Thyroid gland (tissue), 4 donors: ENCODE measurements at regions not wholly inside any gene's neighbourhood (a gene's known extent, or its start where the extent isn't known, plus 50 kb on each side); places are given as distances from the start of the nearest gene placed in this dataset.

Experiments
- DNase-seq, 2 donors: peaks; one replicate each; pipeline ENCODE4 v3.0.0-alpha.2; 2019
- H3K27ac ChIP-seq, 3 donors: fragments of 200-600 bp; sonication (generic); 1 replicate in 2 of 3; 2 replicates in 1 of 3; pipeline ENCODE4 v1.5.1; 2016 to 2019; ENCODE audit warnings: mild to moderate bottlenecking in 1 of 3, moderate library complexity in 1 of 3
- H3K27me3 ChIP-seq: fragments of 200-600 bp; sonication (generic); one replicate; pipeline ENCODE4 v1.5.1; 2019
- H3K36me3 ChIP-seq, 2 donors: fragments of 200-600 bp; sonication (generic); one replicate each; pipeline ENCODE4 v1.5.1; 2016 to 2019
- H3K4me1 ChIP-seq, 2 donors: fragments of 200-600 bp; sonication (generic); one replicate each; pipeline ENCODE4 v1.5.1; 2017 to 2019
- H3K4me3 ChIP-seq, 3 donors: fragments of 200-600 bp; sonication (generic); replicated peaks in 1 of 3; 1 replicate in 2 of 3; 2 replicates in 1 of 3; pipeline ENCODE4 v1.5.1; 2016; ENCODE audit warnings: mild to moderate bottlenecking in 1 of 3
- H3K9me3 ChIP-seq: fragments of 200-600 bp; sonication (generic); one replicate; pipeline ENCODE4 v1.5.1; 2017
- POLR2A ChIP-seq, 2 donors: fragments of 450-650 bp; IDR thresholded peaks; one replicate each; pipeline ENCODE4 v1.6.1; 2017; ENCODE audit warnings: antibody characterized with exemption in 2 of 2, mild to moderate bottlenecking in 2 of 2, moderate library complexity in 1 of 2
- WGBS, 2 donors: methylation state at CpG; one replicate each; pipeline ENCODE4 v1.1.5; 2017; 5-methylcytosine and 5-hydroxymethylcytosine counted together
- intact Hi-C: fragments of 100-400 bp; cut with DNase I; formaldehyde crosslinking; loops from one replicate; pipeline ENCODE4 v1.15.1; 2023
- TF ChIP-seq, protein P1 (sequence below), 6 experiments: fragments of 200-600 bp in 3 of 6; fragments of 450-650 bp in 3 of 6; sonication (generic) in 3 of 6; IDR thresholded peaks; one replicate each; pipeline ENCODE4 v1.5.1; 2016 to 2019; ENCODE audit warnings: antibody characterized with exemption in 6 of 6, mild to moderate bottlenecking in 2 of 6, inconsistent platforms in 1 of 6, moderate library complexity in 1 of 6

DNA sequence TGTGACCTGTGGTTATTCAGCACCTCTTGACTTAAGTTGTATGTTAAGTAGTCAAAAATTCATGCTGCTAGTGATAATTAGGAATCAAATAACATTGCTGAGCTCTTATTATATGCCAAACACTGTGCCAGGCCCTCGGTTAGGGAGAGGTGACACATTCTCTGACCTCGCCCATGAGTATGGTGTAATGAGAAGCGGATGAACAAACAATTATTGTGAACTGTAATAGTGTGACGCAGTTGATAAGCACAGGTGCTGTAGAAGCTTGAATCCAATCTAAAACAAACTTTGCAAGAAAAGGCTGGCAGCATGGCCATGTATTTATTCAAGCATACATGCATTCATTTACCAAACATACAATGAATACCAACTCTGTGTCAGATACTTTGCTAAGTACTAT, 303.5 kb upstream of the HS3ST1 start:
- no peaks in the 10 kb centered on the region for H3K36me3 ChIP-seq
- H3K4me1 ChIP-seq, result no peaks in the 10 kb centered on the region
- DNase-seq, result no peak
- H3K9me3 ChIP-seq, result no peaks in the 10 kb centered on the region
- no peak overlapping the region for H3K27ac ChIP-seq
- 58 to 61% methylated on average over 4 of the region's 4 CpGs for WGBS, 2 donors
- no peak for TF ChIP-seq POLR2A (IDR thresholded peaks at IDR 0.05)
- TF ChIP-seq, protein P1, sequence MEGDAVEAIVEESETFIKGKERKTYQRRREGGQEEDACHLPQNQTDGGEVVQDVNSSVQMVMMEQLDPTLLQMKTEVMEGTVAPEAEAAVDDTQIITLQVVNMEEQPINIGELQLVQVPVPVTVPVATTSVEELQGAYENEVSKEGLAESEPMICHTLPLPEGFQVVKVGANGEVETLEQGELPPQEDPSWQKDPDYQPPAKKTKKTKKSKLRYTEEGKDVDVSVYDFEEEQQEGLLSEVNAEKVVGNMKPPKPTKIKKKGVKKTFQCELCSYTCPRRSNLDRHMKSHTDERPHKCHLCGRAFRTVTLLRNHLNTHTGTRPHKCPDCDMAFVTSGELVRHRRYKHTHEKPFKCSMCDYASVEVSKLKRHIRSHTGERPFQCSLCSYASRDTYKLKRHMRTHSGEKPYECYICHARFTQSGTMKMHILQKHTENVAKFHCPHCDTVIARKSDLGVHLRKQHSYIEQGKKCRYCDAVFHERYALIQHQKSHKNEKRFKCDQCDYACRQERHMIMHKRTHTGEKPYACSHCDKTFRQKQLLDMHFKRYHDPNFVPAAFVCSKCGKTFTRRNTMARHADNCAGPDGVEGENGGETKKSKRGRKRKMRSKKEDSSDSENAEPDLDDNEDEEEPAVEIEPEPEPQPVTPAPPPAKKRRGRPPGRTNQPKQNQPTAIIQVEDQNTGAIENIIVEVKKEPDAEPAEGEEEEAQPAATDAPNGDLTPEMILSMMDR (IDR thresholded peaks at IDR 0.05), result no peak
- no peak overlapping the region for H3K4me3 ChIP-seq
- intact Hi-C loops, result no loop called here
- no peaks in the 10 kb centered on the region for H3K27me3 ChIP-seq

DNA sequence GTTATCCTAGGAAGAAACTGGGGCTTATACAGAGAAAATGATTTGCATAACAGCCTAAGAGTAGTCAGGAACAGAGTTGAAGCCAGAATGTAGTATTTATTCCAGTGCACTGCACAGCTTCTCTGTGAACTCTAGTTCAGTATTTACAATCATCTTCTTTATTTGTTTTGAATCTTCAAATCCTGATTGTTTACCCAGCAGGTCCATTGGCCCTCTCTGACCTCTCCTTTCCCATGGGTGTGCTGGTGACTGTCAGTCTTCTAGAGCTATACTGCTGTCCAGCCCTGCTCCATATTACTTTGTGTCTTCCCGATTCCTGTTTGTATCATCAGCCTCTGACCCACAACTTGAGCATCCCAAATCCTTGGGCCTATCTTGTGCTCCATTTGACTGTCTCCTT, 301.9 kb upstream of the HS3ST1 start:
- no peak overlapping the region for H3K4me3 ChIP-seq
- no peak overlapping the region for H3K27ac ChIP-seq
- no peak for TF ChIP-seq POLR2A (IDR thresholded peaks at IDR 0.05)
- TF ChIP-seq, protein P1 (IDR thresholded peaks at IDR 0.05), result no peak
- H3K27me3 ChIP-seq, result no peaks in the 10 kb centered on the region
- intact Hi-C loops, result no loop called here
- H3K9me3 ChIP-seq, result no peaks in the 10 kb centered on the region
- 82 to 91% methylated on average over 1 of the region's 1 CpG for whole genome bisulfite sequencing, 2 donors
- no peaks in the 10 kb centered on the region for H3K4me1 ChIP-seq
- DNase-seq, result no peak
- H3K36me3 ChIP-seq, result no peaks in the 10 kb centered on the region

DNA sequence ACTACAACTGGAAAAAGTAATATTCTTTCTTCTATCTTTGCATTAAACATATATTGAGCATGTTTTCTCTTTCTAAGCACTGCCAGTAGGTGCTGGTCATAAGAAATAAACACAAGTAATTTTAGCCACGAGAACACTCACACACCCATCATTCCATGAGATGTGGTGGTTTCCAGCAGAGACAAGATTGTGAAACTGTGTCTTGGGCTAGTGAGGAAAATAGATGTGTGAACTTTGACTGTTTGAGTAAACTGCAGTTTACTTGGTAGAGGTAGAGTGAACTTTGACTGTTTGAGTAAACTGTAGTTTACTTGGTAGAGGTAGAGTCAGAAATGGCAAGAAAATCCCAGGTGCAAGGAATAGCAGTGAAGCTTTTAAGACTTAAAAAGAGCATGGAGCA, 300.9 kb upstream of the HS3ST1 start:
- Histone ChIP-seq H3K36me3 (no peaks in the 10 kb centered on the region), H3K27me3 (no peaks in the 10 kb centered on the region), H3K27ac (no peak overlapping the region), H3K9me3 (no peaks in the 10 kb centered on the region), H3K4me1 (no peaks in the 10 kb centered on the region), H3K4me3 (no peak overlapping the region)
- 69 to 89% methylated on average over 1 of the region's 1 CpG for WGBS, 2 donors
- no peak for DNase-seq
- intact Hi-C loops, result no loop called here
- TF ChIP-seq, protein P1 (IDR thresholded peaks at IDR 0.05), result no peak
- no peak for TF ChIP-seq POLR2A (IDR thresholded peaks at IDR 0.05)

DNA sequence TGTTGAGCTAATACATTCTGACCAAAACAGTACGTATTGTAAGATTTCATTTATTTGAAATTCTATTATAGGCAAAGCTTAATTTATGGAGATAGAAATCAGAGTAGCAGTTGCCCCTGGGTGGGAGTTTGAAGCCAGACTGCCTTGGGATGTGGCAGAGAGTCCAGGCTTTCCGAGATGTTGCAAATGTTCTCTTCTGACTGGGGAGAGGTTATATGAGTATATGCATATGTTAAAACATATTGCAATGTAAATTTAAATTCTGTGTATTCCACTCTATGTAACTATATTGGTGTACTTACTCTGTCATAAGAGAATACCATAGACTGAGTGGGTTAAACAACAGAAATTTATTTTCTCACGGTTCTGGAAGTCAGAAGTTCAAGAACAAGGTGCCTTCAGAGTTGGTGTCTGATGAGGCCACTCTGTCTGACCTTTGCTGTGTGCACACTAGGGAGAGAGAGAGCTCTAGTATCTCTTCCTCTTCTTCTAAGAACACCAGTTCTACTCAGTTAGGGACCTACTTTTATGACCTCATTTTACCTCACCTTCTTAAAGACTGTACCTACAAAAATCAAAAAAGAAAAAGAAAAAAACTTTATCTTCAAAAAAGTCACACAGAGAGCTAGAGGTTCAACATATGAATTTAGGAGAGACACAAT, 299.3 kb upstream of the HS3ST1 start:
- Histone ChIP-seq H3K9me3 (no peaks in the 10 kb centered on the region), H3K4me3 (no peak overlapping the region), H3K27me3 (no peaks in the 10 kb centered on the region), H3K36me3 (no peaks in the 10 kb centered on the region), H3K27ac (no peak overlapping the region), H3K4me1 (no peaks in the 10 kb centered on the region)
- DNase-seq, result no peak
- WGBS, 2 donors, result 86 to 94% methylated on average over 3 of the region's 3 CpGs
- TF ChIP-seq POLR2A (IDR thresholded peaks at IDR 0.05), result no peak
- TF ChIP-seq, protein P1 (IDR thresholded peaks at IDR 0.05), result no peak
- intact Hi-C loops, result no loop called here

DNA sequence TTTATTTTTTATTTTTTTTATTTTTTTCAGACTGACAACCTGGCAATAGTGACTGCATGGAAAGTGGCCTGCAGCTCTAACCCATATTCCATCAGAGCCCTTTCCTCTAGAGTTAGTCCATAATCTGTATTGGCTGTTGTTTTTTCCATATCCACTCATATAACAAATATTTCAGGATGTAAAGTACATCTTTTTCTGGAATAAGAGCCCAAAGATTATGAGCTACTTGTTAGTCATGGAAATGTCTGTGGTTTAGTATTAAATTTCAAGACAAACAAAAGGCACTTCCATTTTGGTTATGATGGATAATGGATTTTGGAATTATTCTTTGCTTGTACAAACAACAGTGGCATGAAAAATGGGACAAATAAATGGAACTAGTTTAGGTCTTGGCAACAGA, 296.0 kb upstream of the HS3ST1 start:
- H3K9me3 ChIP-seq, result no peaks in the 10 kb centered on the region
- H3K27ac ChIP-seq, result no peak overlapping the region
- TF ChIP-seq, protein P1 (IDR thresholded peaks at IDR 0.05), result no peak
- TF ChIP-seq POLR2A (IDR thresholded peaks at IDR 0.05), result no peak
- intact Hi-C loops, result no loop called here
- DNase-seq, result no peak
- H3K36me3 ChIP-seq, result no peaks in the 10 kb centered on the region
- H3K27me3 ChIP-seq, result no peaks in the 10 kb centered on the region
- H3K4me3 ChIP-seq, result no peak overlapping the region
- H3K4me1 ChIP-seq, result no peaks in the 10 kb centered on the region
